T47D (cell line): ENCODE measurements at regions not wholly inside any gene's neighbourhood (a gene's known extent, or its start where the extent isn't known, plus 50 kb on each side); places are given as distances from the start of the nearest gene placed in this dataset.

Experiments
- DNase-seq, 2 experiments: peaks; one replicate each; pipeline versions ENCODE4 v3.0.0 to v3.0.0-alpha.2; 2011 to 2012; ENCODE audit warnings: low read depth in 1 of 2, low spot score in 1 of 2
- JUND ChIP-seq: IDR thresholded peaks from 2 replicates; pipeline ENCODE4 v1.6.1; 2012; ENCODE audit warnings: low read depth
- in situ Hi-C: cut with HindIII; loops from 2 replicates; pipeline ENCODE4 v1.10.0; 2016; ENCODE audit warnings: low sequenced_read_pairs, low pct_unique_long_range_greater_than_20kb

DNA sequence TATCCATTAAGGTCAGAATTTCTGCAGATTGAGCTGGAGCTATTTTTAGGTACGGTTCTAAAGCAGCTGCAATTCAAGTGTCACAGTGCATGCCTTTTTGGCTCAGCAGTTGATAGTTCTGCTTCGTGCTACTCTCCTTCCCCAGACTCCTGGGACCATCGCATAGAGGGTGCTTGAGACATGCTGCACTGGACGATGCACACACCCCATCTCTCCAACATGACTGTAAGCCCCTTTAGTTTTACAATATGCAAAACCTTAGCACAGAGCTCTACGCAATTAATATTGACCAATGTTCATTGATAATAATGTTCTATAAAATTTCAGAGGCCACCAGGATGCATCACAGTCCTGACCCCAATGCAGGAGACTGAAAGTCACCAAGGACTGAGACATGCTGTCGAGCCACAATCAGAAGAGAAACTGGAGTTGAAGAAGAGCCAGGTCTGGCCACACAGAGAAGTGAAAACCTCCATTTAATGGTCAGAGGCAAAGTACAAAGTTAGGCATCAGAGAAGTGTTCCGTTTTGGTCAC lies 120.9 kb upstream of the ZC3H12C start:
- no peak for DNase-seq
- no peak for TF ChIP-seq JUND
- in situ Hi-C loops = no loop called here

DNA sequence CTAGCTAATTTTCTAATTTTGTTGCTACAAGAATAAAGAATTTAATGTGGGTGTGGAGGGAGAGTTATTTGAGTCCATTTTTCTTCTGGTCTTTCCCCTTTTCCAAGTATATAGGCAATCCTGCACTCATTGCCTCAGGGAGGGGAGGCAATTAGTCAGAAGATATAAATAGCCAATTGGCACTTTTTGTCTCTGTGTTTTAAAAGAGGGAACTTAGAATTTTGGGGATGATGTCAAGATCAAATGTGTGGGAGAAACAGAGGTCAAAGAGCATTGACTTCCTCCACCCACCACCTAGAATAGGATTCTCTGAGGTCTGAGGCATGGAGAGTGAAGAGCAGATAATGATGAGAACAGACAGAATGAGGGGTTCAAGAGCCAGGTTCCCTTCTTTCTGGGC lies 120.3 kb upstream of the ZC3H12C start:
- DNase-seq = no peak

DNA sequence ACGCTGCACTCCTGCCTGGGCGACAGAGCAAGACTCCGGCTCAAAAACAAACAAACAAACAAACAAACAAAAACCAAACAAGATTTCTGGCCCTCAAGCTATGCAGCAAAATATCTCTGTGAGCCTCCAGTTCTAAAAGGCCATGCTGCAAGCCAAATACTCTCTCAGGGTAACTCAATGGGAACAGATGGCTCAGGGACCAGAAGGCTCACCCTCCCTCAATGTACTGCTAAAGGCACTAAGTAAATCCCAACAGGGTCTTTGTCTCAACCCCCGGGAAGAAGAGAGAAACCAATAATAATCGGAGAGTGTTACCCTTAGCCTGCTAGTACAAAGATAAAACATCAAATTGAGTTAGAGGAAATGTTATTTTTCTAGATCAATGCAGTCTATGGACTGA lies 119.7 kb upstream of the ZC3H12C start:
- no peak for DNase-seq
- in situ Hi-C loops = no loop called here
- no peak for TF ChIP-seq JUND

More for the DNA sequence above, 120.3 kb upstream of the ZC3H12C start:
- no peak for TF ChIP-seq JUND
- in situ Hi-C loops = no loop called here

DNA sequence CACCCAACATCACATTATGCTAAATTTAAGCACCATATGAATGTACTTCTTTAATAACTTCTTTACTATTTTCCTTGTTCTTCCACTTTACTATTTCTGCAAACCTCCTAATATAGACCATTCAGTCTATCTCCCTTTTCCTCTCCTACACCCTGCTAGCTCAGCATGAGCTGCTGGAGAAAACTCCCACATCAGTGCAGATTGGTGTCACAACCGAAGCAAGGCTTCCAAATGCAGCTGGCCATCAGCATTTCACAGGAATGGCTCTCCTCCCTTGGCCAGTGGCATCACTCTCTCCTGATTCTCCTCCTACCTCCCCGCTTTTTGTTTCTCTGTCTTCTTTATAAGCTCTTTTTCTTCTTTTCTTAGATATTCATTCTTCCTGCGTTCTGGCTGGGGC lies 118.7 kb upstream of the ZC3H12C start:
- in situ Hi-C loops = no loop called here
- no peak for DNase-seq
- TF ChIP-seq JUND = no peak

DNA sequence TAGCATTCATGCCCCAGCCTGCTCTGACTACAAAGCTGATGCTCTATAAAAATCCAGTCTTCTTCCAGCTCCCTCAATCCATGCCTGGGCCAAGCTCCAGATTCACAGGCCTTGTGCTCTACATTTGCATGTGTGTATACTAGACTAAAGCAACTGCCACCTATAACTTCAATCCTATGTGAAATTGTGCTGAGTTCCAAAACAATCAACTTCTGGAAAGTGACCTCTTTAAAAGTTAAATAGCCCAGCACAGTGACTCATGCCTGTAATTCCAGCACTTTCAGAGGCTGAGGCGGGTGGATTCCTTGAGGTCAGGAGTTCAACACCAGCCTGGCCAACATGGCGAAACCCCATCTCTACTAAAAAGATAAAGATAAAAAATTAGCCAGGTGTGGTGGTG lies 114.3 kb upstream of the ZC3H12C start:
- in situ Hi-C loops = no loop called here
- no peak for TF ChIP-seq JUND
- no peak for DNase-seq

DNA sequence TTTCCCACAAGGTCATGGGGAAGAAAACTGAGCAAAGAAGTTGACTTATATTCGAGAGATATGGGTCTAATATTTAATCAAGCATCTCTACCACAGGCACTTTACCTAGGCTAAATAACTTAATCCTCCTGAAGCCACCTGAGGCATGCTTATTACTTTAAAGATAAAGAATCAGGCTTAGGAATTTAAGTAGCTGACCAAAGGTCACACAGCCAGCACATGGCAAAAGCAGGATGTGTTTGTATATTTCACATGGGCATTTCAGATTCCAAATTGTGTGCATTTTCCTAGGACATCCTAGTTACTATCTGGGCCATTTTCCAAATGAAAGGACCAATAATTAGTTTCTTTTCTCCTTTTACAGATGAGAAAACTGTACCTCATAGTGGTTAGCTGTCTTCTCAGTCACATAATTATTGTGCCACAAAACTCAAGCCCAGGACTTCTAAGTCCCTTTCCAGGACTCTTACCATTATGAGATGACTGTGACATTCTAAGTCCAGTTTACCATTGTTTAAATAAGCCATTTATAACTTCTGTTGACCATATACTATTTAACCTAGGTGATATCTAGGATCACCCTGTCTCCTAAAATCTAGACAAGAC lies 112.1 kb upstream of the ZC3H12C start:
- no peak for DNase-seq
- in situ Hi-C loops = no loop called here
- no peak for TF ChIP-seq JUND

DNA sequence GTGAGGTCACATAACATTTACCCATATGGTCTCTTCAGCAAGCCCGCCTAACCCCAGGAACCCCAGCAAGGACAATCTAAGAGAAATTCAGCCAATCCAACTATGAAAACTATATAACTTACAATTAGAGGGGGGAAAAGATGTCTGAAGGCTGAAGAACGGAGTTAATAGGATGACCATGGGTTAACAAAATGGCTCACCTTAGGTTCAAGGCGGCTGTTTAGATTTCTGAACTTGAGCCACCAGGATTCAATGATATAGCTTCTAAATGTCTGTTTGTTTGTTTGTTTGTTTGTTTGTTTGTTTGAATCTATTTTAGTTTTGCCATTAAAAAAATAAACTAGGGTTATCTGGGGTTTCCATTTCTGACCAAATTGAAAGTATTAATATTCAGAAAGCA lies 109.8 kb upstream of the ZC3H12C start:
- no peak for TF ChIP-seq JUND
- in situ Hi-C loops = no loop called here
- DNase-seq = no peak

DNA sequence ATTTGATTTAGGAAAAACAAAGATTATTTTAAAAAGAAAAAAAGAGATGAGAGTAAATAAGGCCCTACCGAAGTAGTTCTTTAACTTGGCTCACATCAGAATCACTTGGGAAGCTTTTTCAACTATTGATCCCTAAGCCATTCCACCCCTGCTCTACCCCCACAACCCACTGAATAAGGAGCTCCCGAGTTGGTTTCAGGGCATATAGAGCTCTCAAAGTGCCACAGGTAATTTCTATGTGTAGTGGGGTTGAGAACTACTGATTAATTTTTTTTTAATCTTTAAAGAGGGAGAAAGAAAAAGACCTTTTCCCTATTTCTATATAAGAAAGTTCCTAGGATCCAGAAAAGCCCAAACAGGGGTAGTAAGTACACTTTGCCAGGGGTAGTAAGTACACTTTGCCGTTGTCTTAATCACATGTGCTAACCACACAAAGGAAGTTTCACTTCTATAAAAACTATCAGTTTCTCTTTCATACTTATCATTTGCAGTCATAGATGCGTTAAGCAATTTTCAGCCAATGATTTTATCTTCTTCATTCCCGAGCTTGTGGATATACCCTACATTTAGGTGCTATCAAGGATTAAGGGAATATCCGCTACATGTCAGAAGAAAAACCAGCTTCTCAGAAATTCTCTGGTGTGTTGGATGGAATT lies 108.4 kb upstream of the ZC3H12C start:
- DNase-seq = no peak
- in situ Hi-C loops = no loop called here
- no peak for TF ChIP-seq JUND

DNA sequence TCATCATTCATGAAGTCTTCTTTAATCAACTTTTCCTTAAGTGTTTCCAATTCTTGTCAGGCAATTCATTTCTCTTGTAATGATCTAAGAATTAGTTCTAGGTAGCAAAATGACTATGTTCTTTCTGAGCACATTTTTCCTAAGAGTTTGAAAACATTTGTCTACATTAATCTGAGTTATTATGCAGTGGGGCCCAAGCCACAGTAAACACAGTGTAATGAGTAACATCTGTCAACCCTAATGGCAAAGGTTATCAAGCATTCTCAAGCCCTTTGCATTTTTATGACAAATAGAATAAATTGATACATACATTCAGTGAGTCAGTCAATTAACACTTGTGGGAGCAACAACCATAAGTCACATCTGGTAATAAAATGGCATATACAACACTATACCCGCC lies 106.7 kb upstream of the ZC3H12C start:
- TF ChIP-seq JUND = no peak
- no peak for DNase-seq
- in situ Hi-C loops = no loop called here

DNA sequence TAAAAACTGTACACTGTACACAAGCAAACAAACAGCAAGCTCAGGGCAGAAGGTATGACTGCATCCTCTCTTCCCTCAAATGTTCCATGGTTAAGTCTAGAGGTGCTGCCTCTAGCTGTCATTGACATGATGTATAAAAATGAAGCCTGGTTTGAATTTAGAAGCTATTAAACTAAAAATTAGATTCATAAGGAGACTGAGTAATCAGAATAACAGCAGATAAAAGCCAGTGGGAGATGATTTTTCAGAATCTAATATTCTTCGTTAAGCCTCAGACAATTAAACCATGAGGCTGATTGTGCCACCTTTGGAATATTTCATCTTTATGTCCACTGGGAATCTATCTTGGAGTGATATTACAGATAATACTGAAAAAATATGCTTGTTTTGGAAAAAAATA lies 101.4 kb upstream of the ZC3H12C start:
- TF ChIP-seq JUND = no peak
- in situ Hi-C loops = no loop called here
- DNase-seq = no peak

DNA sequence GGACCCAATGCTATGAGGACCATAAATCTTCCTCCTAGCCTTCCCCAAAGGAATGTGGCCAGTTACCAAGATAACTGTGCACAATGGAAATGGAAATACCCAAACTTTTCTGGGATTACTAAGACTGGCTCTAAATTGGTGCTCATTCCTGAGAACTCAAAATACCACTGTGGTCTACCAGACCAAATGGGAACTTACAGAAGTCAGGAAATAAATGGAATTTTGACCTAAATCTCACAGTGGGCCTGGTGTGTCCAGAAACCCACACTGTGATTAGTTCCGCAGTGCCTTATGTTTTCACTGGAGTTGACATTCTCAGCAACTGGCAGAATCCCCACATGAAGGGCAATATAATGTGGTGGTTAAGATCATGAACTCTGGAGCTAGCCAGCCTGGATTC lies 99.4 kb upstream of the ZC3H12C start:
- no peak for DNase-seq
- TF ChIP-seq JUND = no peak
- in situ Hi-C loops = no loop called here

DNA sequence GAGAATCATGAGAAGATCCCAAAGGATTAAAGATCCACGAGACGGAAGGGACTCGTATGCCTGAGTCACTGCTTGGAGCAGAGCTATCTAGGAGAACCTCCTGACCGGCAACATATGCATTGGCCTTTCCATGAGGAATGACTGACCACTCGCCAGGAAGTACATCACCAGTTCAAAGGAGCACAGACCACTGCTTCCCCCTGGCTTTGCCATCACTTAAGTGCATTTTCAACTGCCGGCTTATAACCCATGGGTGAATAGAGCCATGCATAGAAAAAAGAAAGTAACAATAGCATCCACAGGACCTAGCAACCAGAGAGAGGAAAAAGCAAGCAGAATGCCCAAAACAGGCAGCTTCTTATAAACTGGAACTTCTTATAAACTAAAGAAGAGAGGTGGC lies 98.3 kb upstream of the ZC3H12C start:
- no peak for DNase-seq
- in situ Hi-C loops = no loop called here

DNA sequence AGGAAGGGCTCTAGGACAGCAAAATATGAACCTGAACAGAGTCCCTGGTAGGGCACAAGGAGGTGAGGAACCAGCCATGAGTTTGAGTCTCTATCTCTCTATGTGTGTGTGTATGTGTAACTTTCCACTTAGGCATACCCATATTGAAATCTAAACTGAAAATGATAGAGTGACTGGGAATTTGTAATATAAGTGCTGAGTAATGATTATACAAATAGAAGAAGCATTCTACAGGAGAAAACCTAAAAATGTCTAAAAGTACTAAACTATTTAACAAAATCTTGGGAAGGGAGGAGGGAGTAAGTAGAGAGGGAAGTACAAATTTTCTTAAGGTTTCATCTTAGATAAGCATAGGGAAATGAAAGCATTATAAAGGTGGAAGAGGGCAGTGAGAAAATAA lies 97.1 kb upstream of the ZC3H12C start:
- DNase-seq = no peak
- in situ Hi-C loops = no loop called here
- TF ChIP-seq JUND = no peak

More for the DNA sequence above, 98.3 kb upstream of the ZC3H12C start:
- no peak for TF ChIP-seq JUND

DNA sequence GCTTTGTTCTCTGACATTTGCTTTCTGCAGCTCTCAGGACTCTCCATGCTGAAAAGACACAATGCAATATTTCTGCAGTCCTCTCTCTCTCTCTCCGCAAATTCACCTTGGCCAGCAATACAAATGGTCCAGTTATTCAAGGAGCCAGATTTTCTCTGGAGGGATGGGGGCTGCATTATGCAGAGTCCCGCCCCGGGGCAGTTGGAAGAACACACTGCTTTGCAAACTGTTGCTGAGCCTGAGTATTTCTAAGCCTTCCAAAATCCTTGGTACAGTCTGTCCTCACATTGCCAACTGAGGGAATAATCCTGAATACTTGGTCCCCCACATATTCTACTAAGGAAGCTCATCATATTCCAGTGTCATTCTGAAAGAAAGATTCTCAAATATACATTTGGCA lies 94.3 kb upstream of the ZC3H12C start:
- no peak for TF ChIP-seq JUND
- in situ Hi-C loops = no loop called here
- DNase-seq = no peak
